Liver (tissue), 7 donors: ENCODE measurements at regions not wholly inside any gene's neighbourhood (a gene's known extent, or its start where the extent isn't known, plus 50 kb on each side); places are given as distances from the start of the nearest gene placed in this dataset.

Experiments used
- DNase-seq: peaks from one replicate; pipeline ENCODE4 v3.0.0-alpha.2; 2017; ENCODE audit warnings: low spot score
- H3K27ac ChIP-seq, 2 donors: one replicate each; pipeline ENCODE4 v1.7.0; 2013; ENCODE audit warnings: inconsistent platforms in 2 of 2, low read length in 2 of 2, control low read depth in 1 of 2, low read depth in 1 of 2, mild to moderate bottlenecking in 1 of 2
- H3K27me3 ChIP-seq, 4 donors: one replicate each; pipeline versions ENCODE4 v1.6.1 to v1.7.0; 2013; ENCODE audit warnings: low read length in 3 of 4, inconsistent platforms in 1 of 4, mild to moderate bottlenecking in 1 of 4, moderate library complexity in 1 of 4; ENCODE audit not compliant: control insufficient read depth in 4 of 4, insufficient read depth in 4 of 4
- H3K36me3 ChIP-seq, 4 donors: one replicate each; pipeline versions ENCODE4 v1.6.1 to v1.7.0; 2013; ENCODE audit warnings: low read length in 3 of 4, mild to moderate bottlenecking in 3 of 4, low read depth in 1 of 4, moderate library complexity in 1 of 4; ENCODE audit not compliant: control insufficient read depth in 4 of 4, insufficient read depth in 3 of 4
- H3K4me1 ChIP-seq, 4 donors: one replicate each; pipeline versions ENCODE4 v1.6.1 to v1.7.0; 2013; ENCODE audit warnings: low read length in 3 of 4, mild to moderate bottlenecking in 3 of 4, moderate library complexity in 1 of 4; ENCODE audit not compliant: control insufficient read depth in 4 of 4, insufficient read depth in 4 of 4
- H3K4me3 ChIP-seq, 3 donors: one replicate each; pipeline versions ENCODE4 v1.6.1 to v1.7.0; 2013; ENCODE audit warnings: low read length in 3 of 3, control low read depth in 1 of 3, low read depth in 1 of 3, mild to moderate bottlenecking in 1 of 3
- H3K9ac ChIP-seq, 2 donors: one replicate each; pipeline ENCODE4 v1.7.0; 2013; ENCODE audit warnings: low read length in 2 of 2, mild to moderate bottlenecking in 2 of 2, moderate library complexity in 2 of 2, control low read depth in 1 of 2, low read depth in 1 of 2
- H3K9me3 ChIP-seq, 4 donors: one replicate each; pipeline versions ENCODE4 v1.6.1 to v1.7.0; 2013; ENCODE audit warnings: low read length in 3 of 4; ENCODE audit not compliant: control insufficient read depth in 4 of 4
- EGR1 ChIP-seq, 2 donors: IDR thresholded peaks; 2 replicates each; pipeline ENCODE4 v1.6.1; 2016 to 2018; ENCODE audit warnings: antibody characterized with exemption in 2 of 2, low read depth in 2 of 2
- FOXA1 ChIP-seq: IDR thresholded peaks from 2 replicates; pipeline ENCODE4 v1.6.1; 2016; ENCODE audit warnings: antibody characterized with exemption
- FOXA2 ChIP-seq: IDR thresholded peaks from 2 replicates; pipeline ENCODE4 v1.6.1; 2016; ENCODE audit warnings: antibody characterized with exemption
- HNF4A ChIP-seq, 2 donors: conservative IDR thresholded peaks; 2 replicates each; pipeline ENCODE4 v1.6.1; 2016; ENCODE audit warnings: antibody characterized with exemption in 2 of 2, mild to moderate bottlenecking in 2 of 2
- HNF4G ChIP-seq: IDR thresholded peaks from 2 replicates; pipeline ENCODE4 v1.6.1; 2016; ENCODE audit warnings: antibody characterized with exemption
- NR2F2 ChIP-seq: IDR thresholded peaks from 2 replicates; pipeline ENCODE4 v1.6.1; 2016; ENCODE audit warnings: antibody characterized with exemption
- RAD21 ChIP-seq, 2 donors: IDR thresholded peaks; 2 replicates each; pipeline ENCODE4 v1.6.1; 2016; ENCODE audit warnings: antibody characterized with exemption in 2 of 2, mild to moderate bottlenecking in 2 of 2
- RXRA ChIP-seq, 2 donors: IDR thresholded peaks; 2 replicates each; pipeline ENCODE4 v1.6.1; 2017 to 2018; ENCODE audit warnings: antibody characterized with exemption in 2 of 2, mild to moderate bottlenecking in 1 of 2
- SP1 ChIP-seq: IDR thresholded peaks from 2 replicates; pipeline ENCODE4 v1.6.1; 2018; ENCODE audit warnings: antibody characterized with exemption, mild to moderate bottlenecking
- TAF1 ChIP-seq: conservative IDR thresholded peaks from 2 replicates; pipeline ENCODE4 v1.6.1; 2016; ENCODE audit warnings: antibody characterized with exemption, mild to moderate bottlenecking
- YY1 ChIP-seq: IDR thresholded peaks from 2 replicates; pipeline ENCODE4 v1.6.1; 2016; ENCODE audit warnings: antibody characterized with exemption, mild to moderate bottlenecking
- WGBS: extraction: QIAGEN DNeasy Blood & Tissue Kit; methylation state at CpG from one replicate; pipeline ENCODE4 v1.1.7; 2013; 5-methylcytosine and 5-hydroxymethylcytosine counted together
- TF ChIP-seq, protein P1 (sequence below): IDR thresholded peaks from 2 replicates; pipeline ENCODE4 v1.6.1; 2016; ENCODE audit warnings: antibody characterized with exemption, mild to moderate bottlenecking
- TF ChIP-seq, protein P2 (sequence below): IDR thresholded peaks from 2 replicates; pipeline ENCODE4 v1.6.1; 2016; ENCODE audit warnings: antibody characterized with exemption
- TF ChIP-seq, protein P3 (sequence below): IDR thresholded peaks from 2 replicates; pipeline ENCODE4 v1.6.1; 2016; ENCODE audit warnings: antibody characterized with exemption
- TF ChIP-seq, protein P4 (sequence below): IDR thresholded peaks from 2 replicates; pipeline ENCODE4 v1.6.1; 2016; ENCODE audit warnings: antibody characterized with exemption
- donor health status: healthy.
- donor health status: healthy.
- donor health status: healthy.
- donor health status: healthy.

DNA sequence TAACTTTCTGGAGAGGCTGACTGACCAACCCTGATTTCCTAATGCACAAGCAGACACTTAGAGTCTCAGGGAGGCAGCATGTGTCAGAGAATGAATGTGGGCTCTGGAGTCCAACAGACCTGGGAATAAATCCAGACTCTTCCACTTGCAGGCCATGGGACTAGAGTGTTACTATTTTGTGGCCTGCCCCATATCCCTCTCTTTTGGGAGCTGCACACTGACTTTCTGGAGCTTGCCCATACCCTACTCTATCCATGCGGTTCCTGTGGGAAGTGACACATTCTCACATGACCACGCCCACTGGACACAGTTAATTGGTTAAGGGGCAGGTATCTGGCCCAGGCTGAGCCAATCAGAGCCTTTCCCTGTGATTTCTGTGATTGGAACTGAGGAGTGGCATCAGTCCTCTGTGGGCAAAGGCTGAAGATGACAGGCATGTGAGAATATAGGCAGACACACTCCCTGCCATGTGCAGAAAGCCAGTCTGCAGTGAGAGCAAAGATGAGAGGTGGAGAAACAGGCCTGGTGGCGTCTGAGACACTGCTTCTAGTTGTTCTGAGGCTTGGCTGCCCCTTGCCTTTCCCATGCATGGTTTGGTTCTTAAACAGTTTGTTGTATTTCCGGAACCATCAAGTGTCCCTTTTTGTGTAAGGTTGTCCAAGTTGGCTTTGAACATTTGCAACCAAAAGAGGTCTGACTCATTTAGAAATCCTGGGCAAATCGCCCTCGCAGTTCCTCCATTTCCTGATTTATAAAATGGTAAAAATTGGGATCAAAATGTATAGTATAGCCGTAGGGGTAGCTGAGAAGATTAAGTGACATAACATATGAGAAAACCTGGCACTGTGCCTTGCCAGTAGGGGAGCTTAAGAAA is 125.6 kb downstream of the CDC5L start:
- H3K4me3 ChIP-seq, result no peak overlapping the region
- no peak for TF ChIP-seq TAF1
- H3K36me3 ChIP-seq, result no peaks in the 10 kb centered on the region
- no peak for DNase-seq
- H3K27me3 ChIP-seq, result no peaks in the 10 kb centered on the region
- H3K27ac ChIP-seq, result no peak overlapping the region
- no peaks in the 10 kb centered on the region for H3K4me1 ChIP-seq
- no peak overlapping the region for H3K9ac ChIP-seq
- no peaks in the 10 kb centered on the region for H3K9me3 ChIP-seq
- WGBS, result 84% methylated on average over 7 of the region's 7 CpGs

DNA sequence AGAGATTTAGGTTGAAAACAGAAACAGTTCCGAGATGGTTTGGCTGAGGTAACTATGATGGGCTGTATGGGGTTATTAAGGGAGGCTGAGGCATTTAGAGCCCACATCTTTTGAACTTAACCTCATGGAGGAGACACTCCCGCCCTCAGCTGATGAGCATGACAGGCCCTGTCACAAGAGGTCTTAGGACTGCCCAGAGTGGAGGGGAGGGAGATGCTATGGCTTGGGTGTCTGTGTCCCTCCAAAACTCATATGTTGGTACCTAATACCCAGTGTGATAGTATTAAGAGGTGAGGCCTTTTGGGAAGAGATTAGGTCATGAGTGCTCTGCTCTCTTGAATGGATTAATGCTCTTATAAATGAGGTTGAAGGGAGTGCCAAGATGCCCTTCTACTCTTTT is 126.6 kb downstream of the CDC5L start:
- Histone ChIP-seq H3K27ac (no peak overlapping the region), H3K9me3 (no peaks in the 10 kb centered on the region), H3K4me1 (no peaks in the 10 kb centered on the region), H3K36me3 (no peaks in the 10 kb centered on the region), H3K9ac (no peak overlapping the region), H3K27me3 (no peaks in the 10 kb centered on the region), H3K4me3 (no peak overlapping the region)
- WGBS, result 92% methylated on average over 2 of the region's 2 CpGs
- DNase-seq, result no peak
- TF ChIP-seq, protein P1, sequence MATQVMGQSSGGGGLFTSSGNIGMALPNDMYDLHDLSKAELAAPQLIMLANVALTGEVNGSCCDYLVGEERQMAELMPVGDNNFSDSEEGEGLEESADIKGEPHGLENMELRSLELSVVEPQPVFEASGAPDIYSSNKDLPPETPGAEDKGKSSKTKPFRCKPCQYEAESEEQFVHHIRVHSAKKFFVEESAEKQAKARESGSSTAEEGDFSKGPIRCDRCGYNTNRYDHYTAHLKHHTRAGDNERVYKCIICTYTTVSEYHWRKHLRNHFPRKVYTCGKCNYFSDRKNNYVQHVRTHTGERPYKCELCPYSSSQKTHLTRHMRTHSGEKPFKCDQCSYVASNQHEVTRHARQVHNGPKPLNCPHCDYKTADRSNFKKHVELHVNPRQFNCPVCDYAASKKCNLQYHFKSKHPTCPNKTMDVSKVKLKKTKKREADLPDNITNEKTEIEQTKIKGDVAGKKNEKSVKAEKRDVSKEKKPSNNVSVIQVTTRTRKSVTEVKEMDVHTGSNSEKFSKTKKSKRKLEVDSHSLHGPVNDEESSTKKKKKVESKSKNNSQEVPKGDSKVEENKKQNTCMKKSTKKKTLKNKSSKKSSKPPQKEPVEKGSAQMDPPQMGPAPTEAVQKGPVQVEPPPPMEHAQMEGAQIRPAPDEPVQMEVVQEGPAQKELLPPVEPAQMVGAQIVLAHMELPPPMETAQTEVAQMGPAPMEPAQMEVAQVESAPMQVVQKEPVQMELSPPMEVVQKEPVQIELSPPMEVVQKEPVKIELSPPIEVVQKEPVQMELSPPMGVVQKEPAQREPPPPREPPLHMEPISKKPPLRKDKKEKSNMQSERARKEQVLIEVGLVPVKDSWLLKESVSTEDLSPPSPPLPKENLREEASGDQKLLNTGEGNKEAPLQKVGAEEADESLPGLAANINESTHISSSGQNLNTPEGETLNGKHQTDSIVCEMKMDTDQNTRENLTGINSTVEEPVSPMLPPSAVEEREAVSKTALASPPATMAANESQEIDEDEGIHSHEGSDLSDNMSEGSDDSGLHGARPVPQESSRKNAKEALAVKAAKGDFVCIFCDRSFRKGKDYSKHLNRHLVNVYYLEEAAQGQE, result no peak
- TF ChIP-seq FOXA2 (no peak), RXRA (IDR thresholded peaks at IDR 0.05) (no peak), NR2F2 (no peak), SP1 (no peak), HNF4A (conservative IDR thresholded peaks at IDR 0.05) (no peak)

DNA sequence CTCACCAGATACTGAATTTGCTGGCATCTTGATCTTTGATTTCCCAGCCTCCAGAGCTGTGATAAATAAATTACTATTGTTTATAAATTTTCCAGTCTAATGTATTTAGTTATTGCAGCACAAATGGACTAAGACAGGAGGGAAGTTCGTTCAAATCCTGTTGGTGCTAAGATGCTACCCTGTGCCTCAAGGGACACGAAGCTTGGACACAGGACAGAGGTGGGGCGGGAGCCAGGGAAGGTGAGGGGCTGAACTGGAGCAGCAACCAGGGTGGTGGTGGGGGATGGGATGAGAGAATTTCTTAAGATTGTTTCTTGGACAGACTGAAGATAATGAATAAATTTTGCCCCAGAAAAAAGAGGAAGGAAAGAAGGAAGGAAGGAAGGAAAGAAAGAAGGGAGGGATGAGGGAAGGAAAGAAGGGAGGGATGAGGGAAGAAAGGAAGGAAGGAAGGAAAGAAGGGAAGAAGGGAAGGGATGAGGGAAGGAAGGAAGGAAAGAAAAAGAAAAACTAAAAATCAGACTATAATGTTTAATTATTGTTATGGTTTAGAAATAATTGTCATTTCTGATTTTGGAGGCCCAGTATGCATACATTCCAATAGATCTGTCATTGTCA is 127.2 kb downstream of the CDC5L start:
- no peak for TF ChIP-seq YY1
- TF ChIP-seq, protein P2, sequence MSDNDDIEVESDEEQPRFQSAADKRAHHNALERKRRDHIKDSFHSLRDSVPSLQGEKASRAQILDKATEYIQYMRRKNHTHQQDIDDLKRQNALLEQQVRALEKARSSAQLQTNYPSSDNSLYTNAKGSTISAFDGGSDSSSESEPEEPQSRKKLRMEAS, result no peak
- TF ChIP-seq, protein P3, sequence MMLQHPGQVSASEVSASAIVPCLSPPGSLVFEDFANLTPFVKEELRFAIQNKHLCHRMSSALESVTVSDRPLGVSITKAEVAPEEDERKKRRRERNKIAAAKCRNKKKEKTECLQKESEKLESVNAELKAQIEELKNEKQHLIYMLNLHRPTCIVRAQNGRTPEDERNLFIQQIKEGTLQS, result no peak
- TF ChIP-seq HNF4A (conservative IDR thresholded peaks at IDR 0.05), result no peak
- TF ChIP-seq RAD21 (IDR thresholded peaks at IDR 0.05), result no peak
- no peak for TF ChIP-seq RXRA (IDR thresholded peaks at IDR 0.05)
- TF ChIP-seq, protein P1, result no peak
- TF ChIP-seq NR2F2, result no peak
- TF ChIP-seq TAF1, result no peak
- TF ChIP-seq FOXA2, result no peak
- TF ChIP-seq HNF4G, result no peak
- no peak for TF ChIP-seq FOXA1
- no peak for TF ChIP-seq EGR1 (IDR thresholded peaks at IDR 0.05; ENCODE audit: low read depth in 2 of 2)
- TF ChIP-seq, protein P4, sequence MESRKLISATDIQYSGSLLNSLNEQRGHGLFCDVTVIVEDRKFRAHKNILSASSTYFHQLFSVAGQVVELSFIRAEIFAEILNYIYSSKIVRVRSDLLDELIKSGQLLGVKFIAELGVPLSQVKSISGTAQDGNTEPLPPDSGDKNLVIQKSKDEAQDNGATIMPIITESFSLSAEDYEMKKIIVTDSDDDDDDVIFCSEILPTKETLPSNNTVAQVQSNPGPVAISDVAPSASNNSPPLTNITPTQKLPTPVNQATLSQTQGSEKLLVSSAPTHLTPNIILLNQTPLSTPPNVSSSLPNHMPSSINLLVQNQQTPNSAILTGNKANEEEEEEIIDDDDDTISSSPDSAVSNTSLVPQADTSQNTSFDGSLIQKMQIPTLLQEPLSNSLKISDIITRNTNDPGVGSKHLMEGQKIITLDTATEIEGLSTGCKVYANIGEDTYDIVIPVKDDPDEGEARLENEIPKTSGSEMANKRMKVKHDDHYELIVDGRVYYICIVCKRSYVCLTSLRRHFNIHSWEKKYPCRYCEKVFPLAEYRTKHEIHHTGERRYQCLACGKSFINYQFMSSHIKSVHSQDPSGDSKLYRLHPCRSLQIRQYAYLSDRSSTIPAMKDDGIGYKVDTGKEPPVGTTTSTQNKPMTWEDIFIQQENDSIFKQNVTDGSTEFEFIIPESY, result no peak
- Histone ChIP-seq H3K4me1 (no peaks in the 10 kb centered on the region), H3K27me3 (no peaks in the 10 kb centered on the region), H3K36me3 (no peaks in the 10 kb centered on the region), H3K9ac (no peak overlapping the region), H3K4me3 (no peak overlapping the region), H3K27ac (no peak overlapping the region), H3K9me3 (no peaks in the 10 kb centered on the region)
- 89% methylated on average over 3 of the region's 3 CpGs for WGBS
- DNase-seq, result no peak
